ENCODE measurements at regions not wholly inside any gene's neighbourhood (a gene's known extent, or its start where the extent isn't known, plus 50 kb on each side); places are given as distances from the start of the nearest gene placed in this dataset.

GRCh38 chr11:8754241-8754640, 71.6 kb downstream of the RPL27A start:
- TF ChIP-seq, protein P1, sequence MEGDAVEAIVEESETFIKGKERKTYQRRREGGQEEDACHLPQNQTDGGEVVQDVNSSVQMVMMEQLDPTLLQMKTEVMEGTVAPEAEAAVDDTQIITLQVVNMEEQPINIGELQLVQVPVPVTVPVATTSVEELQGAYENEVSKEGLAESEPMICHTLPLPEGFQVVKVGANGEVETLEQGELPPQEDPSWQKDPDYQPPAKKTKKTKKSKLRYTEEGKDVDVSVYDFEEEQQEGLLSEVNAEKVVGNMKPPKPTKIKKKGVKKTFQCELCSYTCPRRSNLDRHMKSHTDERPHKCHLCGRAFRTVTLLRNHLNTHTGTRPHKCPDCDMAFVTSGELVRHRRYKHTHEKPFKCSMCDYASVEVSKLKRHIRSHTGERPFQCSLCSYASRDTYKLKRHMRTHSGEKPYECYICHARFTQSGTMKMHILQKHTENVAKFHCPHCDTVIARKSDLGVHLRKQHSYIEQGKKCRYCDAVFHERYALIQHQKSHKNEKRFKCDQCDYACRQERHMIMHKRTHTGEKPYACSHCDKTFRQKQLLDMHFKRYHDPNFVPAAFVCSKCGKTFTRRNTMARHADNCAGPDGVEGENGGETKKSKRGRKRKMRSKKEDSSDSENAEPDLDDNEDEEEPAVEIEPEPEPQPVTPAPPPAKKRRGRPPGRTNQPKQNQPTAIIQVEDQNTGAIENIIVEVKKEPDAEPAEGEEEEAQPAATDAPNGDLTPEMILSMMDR (IDR thresholded peaks at IDR 0.05) = no peak
- no peak for TF ChIP-seq POLR2A (IDR thresholded peaks at IDR 0.05)
